Astrocyte (in vitro differentiated cells and primary cell): ENCODE measurements at regions not wholly inside any gene's neighbourhood (a gene's known extent, or its start where the extent isn't known, plus 50 kb on each side); places are given as distances from the start of the nearest gene placed in this dataset.

Source experiments
- DNase-seq: peaks from one replicate; pipeline ENCODE4 v3.0.0-alpha.2; 2010; ENCODE audit warnings: low read depth
- FAIRE-seq: peaks from 2 replicates; lab custom pipeline; 2011; peaks lifted over from hg19 to GRCh38; lab: Jason Lieb, UNC
- H2AFZ ChIP-seq: 2 replicates; pipeline ENCODE4 v1.6.0; 2012; ENCODE audit warnings: low read depth, low read length, inconsistent platforms
- H3K27ac ChIP-seq: 2 replicates; pipeline ENCODE4 v1.5.1; 2011; ENCODE audit warnings: low read depth, low read length, inconsistent platforms
- H3K27me3 ChIP-seq: 2 replicates; pipeline ENCODE4 v1.6.0; 2011; ENCODE audit warnings: low read length, inconsistent platforms; ENCODE audit not compliant: insufficient read depth
- H3K36me3 ChIP-seq: 2 replicates; pipeline ENCODE4 v1.5.1; 2011; ENCODE audit warnings: low read length, inconsistent platforms; ENCODE audit not compliant: insufficient read depth
- H3K4me1 ChIP-seq: 2 replicates; pipeline ENCODE4 v1.5.1; 2011; ENCODE audit warnings: low read length, inconsistent platforms; ENCODE audit not compliant: insufficient read depth
- H3K4me2 ChIP-seq: 2 replicates; pipeline ENCODE4 v1.6.0; 2012; ENCODE audit warnings: low read length, inconsistent platforms
- H3K4me3 ChIP-seq: 2 replicates; pipeline ENCODE4 v1.5.1; 2011; ENCODE audit warnings: low read depth, mild to moderate bottlenecking, low read length, inconsistent platforms; ENCODE audit not compliant: insufficient read depth
- H3K79me2 ChIP-seq: 2 replicates; pipeline ENCODE4 v1.6.0; 2012; ENCODE audit warnings: mild to moderate bottlenecking, low read length, inconsistent platforms; ENCODE audit not compliant: insufficient read depth
- H3K9ac ChIP-seq: 2 replicates; pipeline ENCODE4 v1.6.0; 2012; ENCODE audit warnings: mild to moderate bottlenecking, low read length, inconsistent platforms
- H3K9me3 ChIP-seq: 2 replicates; pipeline ENCODE4 v1.5.1; 2012; ENCODE audit warnings: low read depth, mild to moderate bottlenecking, low read length, inconsistent platforms; ENCODE audit not compliant: insufficient read depth
- H4K20me1 ChIP-seq: 2 replicates; pipeline ENCODE4 v1.6.0; 2012; ENCODE audit warnings: low read length, inconsistent platforms; ENCODE audit not compliant: insufficient read depth
- H3K27ac Mint-ChIP-seq: one replicate; pipeline ENCODE4 v1.8.0; 2021; ENCODE audit warnings: mild to moderate bottlenecking, mixed read lengths; ENCODE audit not compliant: unreplicated experiment
- H3K27me3 Mint-ChIP-seq: one replicate; pipeline ENCODE4 v1.8.0; 2021; ENCODE audit warnings: low read depth, mixed read lengths; ENCODE audit not compliant: unreplicated experiment
- H3K36me3 Mint-ChIP-seq: one replicate; pipeline ENCODE4 v1.8.0; 2021; ENCODE audit warnings: low read depth, mixed read lengths; ENCODE audit not compliant: unreplicated experiment
- H3K4me1 Mint-ChIP-seq: one replicate; pipeline ENCODE4 v1.8.0; 2021; ENCODE audit warnings: low read depth, mixed read lengths; ENCODE audit not compliant: unreplicated experiment
- H3K4me3 Mint-ChIP-seq: one replicate; pipeline ENCODE4 v1.8.0; 2021; ENCODE audit warnings: mild to moderate bottlenecking, moderate library complexity, mixed read lengths; ENCODE audit not compliant: unreplicated experiment
- H3K9me3 Mint-ChIP-seq: one replicate; pipeline ENCODE4 v1.8.0; 2021; ENCODE audit warnings: mild to moderate bottlenecking, mixed read lengths; ENCODE audit not compliant: unreplicated experiment
- EZH2 ChIP-seq: IDR thresholded peaks from 2 replicates; pipeline ENCODE4 v1.6.1; 2012; ENCODE audit warnings: mild to moderate bottlenecking, low read length, inconsistent platforms; ENCODE audit not compliant: insufficient read depth
- TF ChIP-seq, protein P1 (sequence below): IDR thresholded peaks from 2 replicates; pipeline ENCODE4 v1.5.1; 2011; ENCODE audit warnings: low read depth, mild to moderate bottlenecking, inconsistent platforms, low read length, moderate library complexity; ENCODE audit not compliant: insufficient read depth

DNA sequence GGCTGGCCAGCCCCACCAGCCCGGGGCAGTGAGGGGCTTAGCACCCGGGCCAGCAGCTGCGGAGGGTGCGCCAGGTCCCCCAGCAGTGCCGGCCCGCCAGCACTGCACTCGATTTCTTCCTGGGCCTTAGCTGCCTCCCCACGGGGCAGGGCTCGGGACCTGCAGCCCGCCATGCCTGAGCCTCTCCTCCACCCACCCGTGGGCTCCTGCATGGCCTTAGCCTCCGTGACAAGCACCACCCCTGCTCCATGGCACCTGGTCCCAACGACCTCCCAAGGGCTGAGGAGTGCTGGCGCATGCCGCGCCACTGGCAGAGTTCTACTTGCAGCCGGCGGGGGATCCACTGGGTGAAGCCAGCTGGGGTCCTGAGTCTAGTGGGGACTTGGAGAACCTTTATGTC lies 452.6 kb downstream of the AGTPBP1 start:
- Histone ChIP-seq H2AFZ (no peak overlapping the region), H3K79me2 (no peaks in the 10 kb centered on the region), H3K9ac (no peak overlapping the region), H3K4me3 (no peak overlapping the region), H3K4me2 (no peak overlapping the region), H3K27me3 (no peaks in the 10 kb centered on the region), H3K9me3 (no peaks in the 10 kb centered on the region), H3K27ac (no peak overlapping the region), H3K36me3 (no peaks in the 10 kb centered on the region), H4K20me1 (no peaks in the 10 kb centered on the region), H3K4me1 (no peaks in the 10 kb centered on the region)
- peaks cover 2% of the 10 kb centered on the region for H3K36me3 Mint-ChIP-seq
- FAIRE-seq, result no peak
- no peak for DNase-seq
- no peak overlapping the region for H3K4me3 Mint-ChIP-seq
- no peak overlapping the region for H3K27ac Mint-ChIP-seq
- TF ChIP-seq, protein P1, sequence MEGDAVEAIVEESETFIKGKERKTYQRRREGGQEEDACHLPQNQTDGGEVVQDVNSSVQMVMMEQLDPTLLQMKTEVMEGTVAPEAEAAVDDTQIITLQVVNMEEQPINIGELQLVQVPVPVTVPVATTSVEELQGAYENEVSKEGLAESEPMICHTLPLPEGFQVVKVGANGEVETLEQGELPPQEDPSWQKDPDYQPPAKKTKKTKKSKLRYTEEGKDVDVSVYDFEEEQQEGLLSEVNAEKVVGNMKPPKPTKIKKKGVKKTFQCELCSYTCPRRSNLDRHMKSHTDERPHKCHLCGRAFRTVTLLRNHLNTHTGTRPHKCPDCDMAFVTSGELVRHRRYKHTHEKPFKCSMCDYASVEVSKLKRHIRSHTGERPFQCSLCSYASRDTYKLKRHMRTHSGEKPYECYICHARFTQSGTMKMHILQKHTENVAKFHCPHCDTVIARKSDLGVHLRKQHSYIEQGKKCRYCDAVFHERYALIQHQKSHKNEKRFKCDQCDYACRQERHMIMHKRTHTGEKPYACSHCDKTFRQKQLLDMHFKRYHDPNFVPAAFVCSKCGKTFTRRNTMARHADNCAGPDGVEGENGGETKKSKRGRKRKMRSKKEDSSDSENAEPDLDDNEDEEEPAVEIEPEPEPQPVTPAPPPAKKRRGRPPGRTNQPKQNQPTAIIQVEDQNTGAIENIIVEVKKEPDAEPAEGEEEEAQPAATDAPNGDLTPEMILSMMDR, result no peak
- no peak for TF ChIP-seq EZH2
- H3K27me3 Mint-ChIP-seq, result peaks cover 1% of the 10 kb centered on the region
- H3K4me1 Mint-ChIP-seq, result peaks cover 9% of the 10 kb centered on the region
- H3K9me3 Mint-ChIP-seq, result no peaks in the 10 kb centered on the region

DNA sequence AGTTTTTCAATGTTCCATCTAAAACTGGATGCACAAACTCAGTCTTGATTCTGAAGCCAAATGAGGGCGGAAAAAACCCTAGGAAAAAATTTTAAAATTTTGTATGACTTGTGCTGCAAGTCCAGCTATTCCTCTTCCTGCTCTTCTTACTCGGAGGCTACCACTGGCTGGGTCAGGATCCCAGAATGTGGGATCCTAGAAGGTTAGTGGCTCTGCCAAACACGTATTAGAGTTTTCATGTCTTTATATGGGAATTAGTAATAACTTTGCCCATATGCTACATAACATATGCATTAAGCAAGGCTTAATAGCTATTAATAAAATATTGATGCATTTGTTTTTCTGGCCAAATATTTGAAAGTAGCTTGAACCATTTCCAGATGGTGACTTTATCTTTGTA lies 458.3 kb downstream of the AGTPBP1 start:
- no peak overlapping the region for H3K4me2 ChIP-seq
- no peak overlapping the region for H3K27ac ChIP-seq
- peaks cover 4% of the 10 kb centered on the region for H3K36me3 Mint-ChIP-seq
- no peaks in the 10 kb centered on the region for H3K9me3 ChIP-seq
- TF ChIP-seq, protein P1, result no peak
- no peak for TF ChIP-seq EZH2
- no peaks in the 10 kb centered on the region for H3K79me2 ChIP-seq
- H3K4me3 Mint-ChIP-seq, result no peak overlapping the region
- peaks cover 11% of the 10 kb centered on the region for H3K4me1 Mint-ChIP-seq
- no peak overlapping the region for H3K4me3 ChIP-seq
- H3K36me3 ChIP-seq, result no peaks in the 10 kb centered on the region
- no peaks in the 10 kb centered on the region for H4K20me1 ChIP-seq
- no peaks in the 10 kb centered on the region for H3K4me1 ChIP-seq
- H3K9me3 Mint-ChIP-seq, result no peaks in the 10 kb centered on the region
- FAIRE-seq (no peak), DNase-seq (no peak)
- H3K9ac ChIP-seq, result no peak overlapping the region
- no peaks in the 10 kb centered on the region for H3K27me3 Mint-ChIP-seq
- no peak overlapping the region for H2AFZ ChIP-seq
- H3K27me3 ChIP-seq, result no peaks in the 10 kb centered on the region
- H3K27ac Mint-ChIP-seq, result no peak overlapping the region

DNA sequence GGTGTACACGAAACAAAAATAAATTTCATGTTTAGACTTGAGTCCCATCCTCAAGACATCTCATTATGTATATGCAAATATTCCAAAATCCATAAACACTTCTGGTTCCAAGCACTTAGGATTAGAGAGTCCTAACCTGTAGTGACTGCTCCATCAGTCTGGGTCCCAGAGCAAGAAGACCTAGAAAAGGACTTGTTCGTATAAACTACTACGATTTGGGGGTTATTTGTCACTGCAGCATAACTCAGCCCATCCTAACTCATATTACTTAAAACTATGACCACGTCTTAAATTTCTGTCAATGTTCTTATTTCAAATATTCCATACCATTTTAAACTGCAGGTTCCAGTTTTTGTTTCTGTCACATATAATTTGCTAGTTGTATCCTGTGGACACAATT lies 463.0 kb downstream of the AGTPBP1 start:
- Histone ChIP-seq H3K9me3 (no peaks in the 10 kb centered on the region), H3K27me3 (peaks cover 2% of the 10 kb centered on the region), H4K20me1 (no peaks in the 10 kb centered on the region), H3K4me1 (no peaks in the 10 kb centered on the region), H2AFZ (no peak overlapping the region), H3K4me3 (no peak overlapping the region), H3K36me3 (no peaks in the 10 kb centered on the region), H3K4me2 (no peak overlapping the region), H3K79me2 (no peaks in the 10 kb centered on the region), H3K27ac (no peak overlapping the region), H3K9ac (no peak overlapping the region)
- FAIRE-seq, result no peak
- H3K4me1 Mint-ChIP-seq, result peaks cover 2% of the 10 kb centered on the region
- H3K9me3 Mint-ChIP-seq, result no peaks in the 10 kb centered on the region
- H3K36me3 Mint-ChIP-seq, result no peaks in the 10 kb centered on the region
- no peak overlapping the region for H3K27ac Mint-ChIP-seq
- TF ChIP-seq, protein P1, result no peak
- no peak for TF ChIP-seq EZH2
- no peak for DNase-seq
- peaks cover 4% of the 10 kb centered on the region for H3K27me3 Mint-ChIP-seq
- H3K4me3 Mint-ChIP-seq, result no peak overlapping the region
